HG02588 (cell line): ENCODE measurements at regions not wholly inside any gene's neighbourhood (a gene's known extent, or its start where the extent isn't known, plus 50 kb on each side); places are given as distances from the start of the nearest gene placed in this dataset.

Source experiments
- ATAC-seq: cut with Tn5 transposase; IDR thresholded peaks from one replicate; pipeline ENCODE4 v1.9.1; 2021; ENCODE audit warnings: mild to moderate bottlenecking, moderate library complexity; ENCODE audit not compliant: unreplicated experiment

DNA sequence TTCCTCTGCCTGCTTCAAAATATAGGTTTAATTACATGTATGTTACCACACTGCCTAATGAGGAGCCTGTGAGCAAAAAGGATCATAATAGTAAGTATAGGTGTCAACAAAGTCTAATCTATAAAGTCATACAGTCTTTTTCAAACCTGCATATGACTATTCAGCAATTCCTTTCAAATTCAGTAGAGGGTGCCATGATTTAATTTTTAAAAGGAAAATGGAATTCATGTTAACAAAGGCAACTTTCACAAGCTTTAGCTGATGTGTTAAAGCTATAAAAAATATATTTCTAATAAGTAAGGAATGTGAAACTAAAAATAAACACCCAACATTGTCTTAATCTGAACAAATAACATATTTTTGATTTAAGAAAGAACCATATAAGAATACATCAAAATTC, 52.1 kb downstream of the MPP7 start:
- no peak for ATAC-seq

DNA sequence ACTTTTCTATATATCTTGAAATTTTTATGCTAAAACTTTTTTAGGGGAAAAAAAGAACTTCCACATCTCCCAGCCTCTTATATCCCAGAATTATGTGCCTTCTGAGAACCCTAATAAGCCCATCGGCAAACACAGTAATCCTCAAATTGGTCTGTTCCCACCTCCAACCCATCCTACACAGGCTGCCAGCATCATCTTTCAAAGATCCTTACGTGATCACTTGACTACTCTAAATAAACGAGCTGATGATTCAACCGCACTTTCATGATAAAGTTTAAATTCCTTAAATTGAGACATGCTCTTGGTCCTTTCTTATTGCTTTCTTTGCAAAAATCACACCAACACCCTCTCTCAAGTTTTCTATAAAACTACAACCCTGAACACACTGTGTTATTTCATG, 52.5 kb downstream of the MPP7 start:
- ATAC-seq, result no peak

DNA sequence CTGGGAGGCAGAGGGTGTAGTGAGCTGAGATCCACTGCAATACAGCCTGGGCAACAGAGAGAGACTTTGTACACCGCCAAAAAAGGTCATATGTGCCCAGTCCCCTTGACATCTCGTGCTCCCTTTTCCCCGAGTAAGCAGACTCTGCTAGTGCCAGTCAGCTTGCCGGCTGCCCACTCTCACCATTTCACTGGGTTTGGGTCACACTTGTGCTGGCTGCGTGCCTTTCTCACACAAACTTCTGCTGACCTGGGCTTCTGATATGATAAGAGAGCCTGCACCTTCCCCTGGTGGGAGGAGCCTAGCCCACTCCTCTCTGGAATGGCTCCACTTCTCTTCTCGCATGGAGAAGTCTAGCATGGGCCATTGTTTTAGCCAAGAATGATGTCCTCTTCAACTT, 53.4 kb downstream of the MPP7 start:
- ATAC-seq, result no peak

DNA sequence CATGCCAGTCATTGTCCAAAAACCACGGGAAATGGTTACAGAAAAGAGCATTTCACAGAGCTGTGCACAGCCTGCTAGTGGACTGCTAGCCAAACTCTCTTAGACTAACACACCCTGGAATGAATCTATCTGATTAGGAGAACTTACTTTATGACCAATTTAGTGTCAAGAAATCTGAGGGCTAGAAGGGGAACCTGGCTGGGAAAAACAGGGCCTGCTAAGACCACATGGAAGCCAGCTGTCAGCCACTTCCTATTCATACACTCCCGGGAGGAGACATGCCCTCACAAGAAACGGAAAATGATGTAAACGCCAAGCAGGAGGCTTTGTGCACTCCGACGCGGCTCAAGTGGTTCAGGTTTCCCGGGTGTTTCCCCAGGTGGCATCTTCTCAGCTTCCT, 54.8 kb downstream of the MPP7 start:
- no peak for ATAC-seq

DNA sequence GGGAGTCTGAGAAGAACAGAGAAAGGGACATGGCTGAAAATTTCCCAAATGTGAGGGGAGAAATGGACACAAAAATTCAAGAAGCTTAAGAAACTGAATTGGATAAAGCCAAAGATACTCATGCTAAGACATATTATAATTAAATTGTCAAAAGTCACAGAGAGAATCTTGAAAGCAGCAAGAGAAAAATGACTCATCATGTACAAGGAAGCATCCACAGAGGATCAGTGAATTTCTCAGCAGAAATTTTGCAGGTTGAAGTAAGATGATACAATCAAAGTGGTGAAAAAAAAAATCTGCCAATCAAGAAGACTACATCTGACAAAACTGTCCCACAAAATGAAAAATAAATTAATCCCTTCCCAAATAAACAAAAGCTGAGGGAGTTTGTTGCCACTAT, 56.8 kb downstream of the MPP7 start:
- ATAC-seq, result no peak

DNA sequence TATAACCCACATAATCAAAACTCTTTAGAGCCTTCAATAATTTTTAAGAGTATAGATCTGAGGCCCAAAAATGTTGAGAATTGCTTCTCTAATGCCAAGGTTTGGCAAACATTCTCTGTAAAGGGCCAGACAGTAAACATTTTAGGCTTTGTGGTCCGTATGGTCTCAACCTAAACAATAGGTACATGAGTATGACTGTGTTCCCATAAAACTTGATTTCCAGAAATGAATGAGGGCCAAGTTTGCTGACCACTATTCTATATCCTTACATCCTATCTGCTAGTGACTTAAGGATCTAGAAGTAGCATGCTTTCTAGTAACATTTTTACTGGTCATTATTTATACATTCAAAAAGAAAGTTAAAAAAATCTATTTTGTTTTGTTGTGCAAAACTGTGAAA, 58.9 kb downstream of the MPP7 start:
- no peak for ATAC-seq

DNA sequence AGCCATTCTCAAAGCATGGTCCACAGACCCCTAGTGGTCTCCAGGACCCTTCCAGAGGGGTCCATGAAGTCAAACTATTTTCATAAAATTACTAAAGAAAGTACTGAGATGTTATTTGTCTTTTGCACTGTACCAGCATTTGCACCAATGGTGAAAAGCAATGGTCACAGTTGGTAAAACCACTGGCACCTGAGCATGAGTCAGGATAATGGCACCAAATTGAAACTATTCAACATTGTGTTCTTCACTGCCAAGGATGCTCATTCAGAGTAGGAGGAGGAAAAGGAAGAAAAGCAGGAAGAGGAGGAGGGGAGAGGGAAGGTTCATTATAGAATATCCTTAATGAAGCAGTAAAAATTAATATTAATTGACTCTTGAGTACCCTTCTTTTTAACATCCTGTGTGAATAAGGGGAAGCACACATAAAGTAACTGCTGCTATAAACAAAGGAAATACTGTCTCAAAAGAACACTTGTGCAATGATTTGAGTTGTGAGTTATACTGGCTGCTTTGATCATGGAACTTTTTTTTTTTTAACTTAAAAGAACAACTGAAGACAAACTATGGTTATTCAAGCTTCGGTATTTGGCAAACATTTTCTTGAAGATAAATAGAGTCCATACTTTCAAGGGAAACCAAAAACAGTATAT, 60.2 kb downstream of the MPP7 start:
- ATAC-seq, result no peak

DNA sequence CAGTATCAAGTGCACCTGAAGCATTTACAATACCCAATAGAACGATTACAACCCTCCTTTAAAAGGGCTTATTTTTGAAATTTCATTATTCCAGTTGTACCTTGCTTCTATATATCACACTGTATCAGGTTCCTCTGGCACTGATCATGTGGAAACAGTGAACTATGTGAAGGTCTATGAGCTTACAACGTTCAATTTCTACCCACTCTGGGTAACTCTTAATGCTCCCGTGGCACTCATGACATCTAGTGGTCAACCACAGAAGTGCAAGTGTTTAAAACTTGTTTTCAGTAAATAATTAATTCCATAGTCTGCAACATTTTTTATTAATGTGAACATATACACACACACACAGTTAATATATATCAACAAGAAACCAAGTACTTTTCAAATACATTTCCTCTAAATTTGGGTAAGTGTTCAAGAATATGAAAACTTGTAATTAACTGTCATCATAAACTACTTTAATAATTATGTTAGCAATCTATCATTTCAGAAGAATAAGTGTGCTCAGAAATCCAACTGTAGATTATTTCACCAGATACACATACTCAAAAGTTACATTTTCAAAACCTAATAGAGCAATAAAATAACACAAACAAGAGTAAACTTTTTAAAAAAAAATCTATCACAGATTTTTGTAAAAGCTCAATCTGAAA, 61.0 kb downstream of the MPP7 start:
- ATAC-seq, result no peak

DNA sequence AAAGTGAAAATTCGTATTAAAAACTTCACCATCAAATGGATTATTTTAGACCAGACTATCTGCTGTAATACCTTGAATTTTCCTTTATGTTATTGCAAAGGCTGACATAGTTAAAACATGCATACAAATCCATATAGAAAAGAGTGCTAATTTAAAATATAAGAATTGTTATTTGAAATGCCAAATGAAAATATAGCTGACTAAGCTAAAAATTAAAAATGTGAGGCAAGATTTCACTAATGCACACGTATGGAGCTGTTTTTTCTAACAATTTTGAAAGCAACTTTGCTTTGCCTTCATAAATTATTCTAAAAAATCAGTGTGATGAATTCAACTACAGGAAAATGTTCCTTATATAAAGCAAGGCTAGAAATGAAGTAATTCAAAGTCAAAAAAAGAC, 62.5 kb downstream of the MPP7 start:
- ATAC-seq, result no peak

DNA sequence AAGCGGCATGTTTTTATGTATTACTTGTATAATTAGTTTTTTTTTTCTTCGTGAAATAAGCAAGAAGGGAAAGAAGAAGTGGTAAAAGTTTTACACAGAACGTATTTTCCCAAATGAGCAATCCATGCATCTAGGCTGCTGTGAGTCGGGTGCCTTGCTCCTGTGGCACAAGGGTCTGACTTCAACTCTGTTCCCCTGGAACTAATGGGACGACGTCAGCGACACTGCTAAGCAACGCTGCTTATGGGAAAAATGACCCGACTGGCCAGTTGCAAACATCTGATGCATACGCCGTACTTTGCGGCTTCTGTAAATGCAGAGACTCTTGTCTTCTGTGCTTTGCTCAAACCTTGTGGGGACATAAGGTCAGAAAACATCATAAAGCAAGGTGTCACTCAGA, 66.3 kb downstream of the MPP7 start:
- no peak for ATAC-seq

DNA sequence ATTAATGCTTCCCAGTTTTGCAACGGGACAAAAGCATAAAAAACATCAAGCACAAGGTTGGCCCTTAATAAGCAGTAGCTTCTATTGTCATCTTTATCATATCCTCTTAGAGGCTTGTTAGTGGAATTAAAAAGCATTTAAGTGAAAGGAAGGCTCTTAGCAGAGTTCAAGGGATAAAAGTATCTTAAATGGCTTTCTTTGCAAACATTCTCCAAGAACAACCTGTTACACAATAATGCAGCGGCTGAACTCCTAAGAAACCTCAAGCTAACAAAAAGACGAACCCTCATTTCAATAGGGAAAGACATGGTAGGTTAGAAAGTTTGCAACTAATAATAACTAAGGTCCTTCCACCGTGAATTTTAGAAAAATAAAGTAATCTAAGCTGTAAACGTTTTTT, 82.1 kb downstream of the MPP7 start:
- ATAC-seq, result no peak

DNA sequence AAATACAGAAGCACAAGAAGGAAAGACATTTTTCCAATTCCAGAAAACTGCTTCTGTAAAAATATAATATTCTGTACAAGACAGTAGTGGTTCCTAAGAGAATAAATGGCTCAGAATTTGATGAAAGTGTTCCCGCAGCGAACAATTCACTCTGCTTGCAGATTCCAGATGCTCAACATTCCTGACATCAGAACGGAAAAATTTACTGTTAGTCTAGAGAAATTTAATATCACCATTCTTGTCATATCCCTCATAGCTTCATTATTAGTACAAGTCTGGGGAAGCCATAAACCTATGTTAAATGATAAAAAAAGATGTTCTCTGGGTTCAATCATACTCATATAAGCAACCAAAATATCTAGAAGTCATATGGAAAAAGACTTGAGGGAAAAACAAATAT, 83.6 kb downstream of the MPP7 start:
- ATAC-seq, result no peak

DNA sequence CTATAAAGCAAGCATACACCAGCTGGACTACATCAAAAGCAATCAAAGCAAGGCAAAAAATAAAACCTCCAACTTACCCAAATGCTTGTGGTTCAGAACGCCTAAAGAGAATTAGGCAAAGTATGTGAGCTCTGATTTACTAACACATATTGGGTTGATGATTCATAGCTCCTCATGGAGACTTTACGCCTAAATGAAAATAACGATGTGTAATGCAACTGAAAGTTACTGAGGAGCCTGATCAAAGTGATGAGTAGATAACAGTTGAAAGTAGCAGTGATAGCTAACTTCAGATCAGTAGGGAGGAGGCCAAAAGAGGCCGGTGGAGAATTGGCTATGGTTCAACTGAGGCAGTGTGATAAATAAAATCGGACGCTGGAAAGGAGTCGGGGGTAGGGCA, 85.0 kb downstream of the MPP7 start:
- no peak for ATAC-seq

DNA sequence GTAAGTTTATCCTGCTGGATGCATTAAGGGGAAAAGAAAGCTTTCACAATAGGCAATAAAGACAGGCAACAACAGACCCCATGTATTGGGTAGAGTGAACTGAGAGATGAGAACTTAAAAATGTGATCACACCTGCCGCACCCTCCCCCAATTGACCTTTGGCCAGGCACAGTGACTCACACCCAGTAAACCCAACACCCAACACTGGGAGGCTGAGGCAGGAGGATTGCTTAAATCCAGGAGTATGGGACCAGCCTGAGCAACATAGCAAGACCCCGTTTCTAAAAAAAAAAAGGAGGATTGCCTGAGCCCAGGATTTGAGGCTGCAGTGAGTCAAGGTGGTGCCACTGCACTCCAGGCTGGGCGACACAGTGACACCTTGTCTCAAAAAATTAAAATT, 86.9 kb downstream of the MPP7 start:
- ATAC-seq, result no peak

DNA sequence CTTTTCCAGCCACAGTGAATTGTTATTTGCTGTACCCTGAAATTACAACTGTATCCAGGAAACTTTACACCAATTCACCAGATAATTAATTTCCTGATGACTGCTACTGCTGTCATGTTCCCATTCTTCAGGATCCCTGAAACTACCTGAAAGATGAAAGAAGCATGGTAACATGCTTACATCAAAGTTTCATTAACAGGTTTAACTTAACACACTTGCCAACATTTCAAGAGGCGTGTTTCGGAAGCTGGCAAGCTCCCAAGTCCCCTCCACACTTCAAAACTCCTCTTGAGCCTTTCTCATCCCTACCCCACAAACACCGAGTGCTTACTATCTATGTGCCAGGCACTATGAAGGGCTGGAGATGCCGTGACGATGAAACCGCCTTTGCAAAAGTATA, 88.6 kb downstream of the MPP7 start:
- ATAC-seq, result no peak

DNA sequence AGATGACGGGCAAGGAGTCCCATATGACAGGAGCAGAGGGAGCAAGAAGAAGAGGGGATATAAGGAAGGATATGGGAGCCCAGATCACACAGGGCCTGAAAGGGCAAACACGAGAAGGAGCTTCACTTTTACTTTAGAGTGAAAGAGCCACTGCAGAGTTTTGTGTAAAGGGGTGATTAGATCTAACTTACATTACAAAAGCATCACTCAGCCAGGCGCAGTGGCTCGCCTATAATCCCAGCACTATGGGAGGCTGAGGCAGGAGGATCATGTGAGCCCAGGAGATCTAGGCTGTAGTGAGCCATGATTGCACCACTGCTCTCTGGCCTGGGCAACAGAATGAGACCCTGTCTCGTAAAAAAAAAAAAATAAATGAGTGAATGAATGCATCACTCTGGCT, 91.1 kb downstream of the MPP7 start:
- ATAC-seq, result no peak

DNA sequence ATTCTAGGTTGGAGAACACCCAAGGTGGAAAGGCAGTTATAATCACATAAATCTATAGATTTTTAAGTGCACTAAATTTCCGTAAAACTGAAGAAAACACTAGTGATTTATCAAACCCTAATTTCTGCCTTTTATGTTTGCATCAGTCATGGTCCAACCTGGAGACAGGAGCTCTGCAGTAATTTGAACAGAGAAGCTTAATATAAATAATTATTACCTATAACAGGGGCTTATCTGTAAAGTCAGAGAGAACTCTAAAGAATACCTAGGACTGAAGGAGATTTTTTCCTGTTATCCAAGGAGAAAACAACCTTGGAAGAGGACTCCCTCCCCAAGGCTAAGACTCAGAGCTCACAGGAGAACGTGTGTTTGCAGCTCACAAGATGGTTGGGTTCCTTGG, 95.1 kb downstream of the MPP7 start:
- ATAC-seq, result no peak

DNA sequence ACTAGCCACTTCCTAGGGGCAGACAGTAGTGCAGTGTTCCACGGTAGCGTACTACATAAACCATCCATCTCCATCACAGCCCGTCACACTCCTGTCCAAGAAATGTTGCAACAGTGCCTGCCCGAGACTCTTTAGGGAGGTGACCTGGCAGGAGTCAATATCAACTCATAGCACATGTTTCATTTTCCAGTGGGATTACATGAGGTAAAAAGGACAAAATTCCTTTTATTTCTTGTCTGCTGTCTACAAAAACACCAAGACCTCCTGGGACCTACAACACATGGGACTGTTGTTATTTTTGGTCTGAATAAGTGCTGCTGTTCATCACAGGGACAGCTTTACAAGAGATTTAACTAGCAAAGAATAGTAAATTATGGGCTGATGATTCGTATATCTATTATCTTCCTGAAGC, 99.9 kb downstream of the MPP7 start:
- no peak for ATAC-seq

DNA sequence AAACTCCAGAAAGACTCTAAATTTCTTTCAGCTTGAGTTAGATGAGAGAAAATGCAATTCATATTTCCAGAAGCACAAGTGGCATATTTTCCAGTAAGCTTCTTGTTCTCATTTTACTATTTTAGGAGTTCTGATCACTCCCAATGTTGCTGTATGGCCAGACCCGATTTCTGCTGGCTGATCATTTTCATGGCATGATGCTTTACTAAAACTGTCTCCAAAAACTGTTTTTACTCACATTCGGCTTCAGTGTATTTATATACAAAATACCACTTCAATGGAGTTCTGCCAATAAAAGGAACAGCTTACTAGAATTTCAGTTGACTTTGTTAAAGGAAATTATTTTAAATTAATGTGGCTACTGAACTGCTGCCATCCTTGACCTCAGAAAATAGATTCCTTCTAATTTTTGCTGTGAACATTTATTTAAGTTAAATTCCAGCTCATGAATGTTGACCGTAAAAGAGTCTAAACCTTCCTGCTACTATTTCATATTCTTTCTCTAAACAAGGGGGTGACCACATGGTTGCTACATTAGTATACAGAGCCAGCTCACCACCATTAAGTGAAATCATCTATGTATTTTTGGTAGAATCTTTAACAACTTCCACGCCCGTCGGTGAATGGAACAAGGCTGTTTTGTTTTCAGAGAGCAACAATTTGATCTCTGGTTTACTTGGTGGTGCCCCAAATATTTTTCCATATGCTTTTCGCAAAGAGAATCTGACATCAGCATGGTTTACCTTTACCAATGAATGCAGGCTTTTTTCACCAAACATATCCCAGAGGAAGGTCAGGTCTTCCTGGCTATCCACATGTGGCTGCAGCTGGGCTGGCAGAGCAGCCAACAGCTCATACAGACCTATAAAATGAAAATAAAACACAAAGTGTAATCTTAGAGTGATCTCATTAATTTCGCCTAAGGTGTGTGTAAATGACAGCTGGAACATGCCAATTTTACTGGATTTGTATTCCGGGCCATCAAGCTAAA, 101.2 kb downstream of the MPP7 start:
- no peak for ATAC-seq

DNA sequence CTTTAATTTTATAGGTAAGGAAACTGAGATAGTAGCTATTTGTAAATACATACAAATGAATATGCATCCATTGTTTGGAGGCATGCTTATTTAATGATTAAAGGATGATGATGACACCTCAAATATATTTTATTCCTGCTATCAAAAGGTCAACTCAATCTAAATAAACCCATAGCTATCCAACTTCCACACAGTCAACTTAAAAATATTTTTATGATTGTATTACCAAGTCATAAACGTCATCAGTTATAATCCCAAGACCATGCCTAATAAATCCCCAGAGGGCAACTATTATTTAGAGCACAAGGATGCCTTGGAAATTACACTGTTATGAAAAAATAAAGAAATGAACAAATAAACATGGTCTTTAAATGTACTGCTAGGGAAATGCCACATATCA, 102.1 kb downstream of the MPP7 start:
- ATAC-seq, result no peak

DNA sequence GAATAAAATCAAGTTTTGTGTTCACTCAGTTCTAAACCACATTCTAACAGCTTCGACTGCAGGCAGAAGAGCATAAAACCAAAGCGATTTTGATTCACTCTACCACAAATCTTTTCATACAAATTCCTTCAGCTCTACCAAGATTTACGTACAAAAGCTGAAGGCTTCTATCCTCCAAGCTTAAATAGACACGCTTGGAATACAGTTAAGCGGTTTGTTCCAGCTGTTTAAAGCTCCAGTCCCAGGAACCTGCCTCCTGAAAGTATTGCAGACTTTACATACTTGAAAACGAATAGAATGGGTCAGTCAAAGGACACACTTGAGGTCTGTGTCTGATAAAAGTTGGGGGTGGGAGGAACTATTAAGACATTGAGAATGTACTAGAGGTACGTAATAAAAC, 102.9 kb downstream of the MPP7 start:
- ATAC-seq, result no peak

DNA sequence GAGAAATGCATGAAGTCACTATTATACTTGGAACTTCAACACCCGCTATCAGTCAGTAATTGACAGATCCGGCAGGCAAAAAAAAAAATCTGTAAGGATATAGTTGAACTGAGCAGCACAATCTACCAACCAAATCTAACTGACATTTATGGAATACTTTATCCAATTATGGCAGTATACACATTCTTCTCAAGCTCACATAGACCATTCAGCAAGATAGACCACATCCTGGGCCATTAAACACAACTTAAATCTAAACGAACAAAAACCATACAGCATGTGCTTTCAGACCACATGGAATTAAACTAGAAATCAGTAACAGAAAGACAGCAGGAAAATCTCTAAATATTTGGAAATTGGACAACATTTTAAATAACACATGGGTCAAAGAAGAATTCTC, 112.7 kb downstream of the MPP7 start:
- no peak for ATAC-seq
